ENCODE measurements at regions not wholly inside any gene's neighbourhood (a gene's known extent, or its start where the extent isn't known, plus 50 kb on each side); places are given as distances from the start of the nearest gene placed in this dataset.

GRCh38 chr5:154567155-154567554 is 89.1 kb upstream of the HAND1 start:
- Histone ChIP-seq H3K9me3 (ENCODE audit: control insufficient read depth, low read depth, low read length) (no peaks in the 10 kb centered on the region), H3K4me1 (ENCODE audit: control insufficient read depth, low read depth, low read length) (no peaks in the 10 kb centered on the region), H3K36me3 (ENCODE audit: control insufficient read depth, low read depth, low read length) (no peaks in the 10 kb centered on the region), H3K27ac (ENCODE audit: low read length) (no peak overlapping the region), H3K27me3 (ENCODE audit: control insufficient read depth, insufficient read depth, low read length) (no peaks in the 10 kb centered on the region), H3K4me3 (ENCODE audit: low read length) (no peak overlapping the region), H3K9ac (ENCODE audit: low read length) (no peak overlapping the region)

- Histone ChIP-seq H3K9ac (ENCODE audit: low read length) (no peak overlapping the region), H3K4me3 (ENCODE audit: low read length) (no peak overlapping the region), H3K27me3 (ENCODE audit: control insufficient read depth, insufficient read depth, low read length) (no peaks in the 10 kb centered on the region), H3K9me3 (ENCODE audit: control insufficient read depth, low read depth, low read length) (no peaks in the 10 kb centered on the region), H3K4me1 (ENCODE audit: control insufficient read depth, low read depth, low read length) (no peaks in the 10 kb centered on the region), H3K36me3 (ENCODE audit: control insufficient read depth, low read depth, low read length) (no peaks in the 10 kb centered on the region), H3K27ac (ENCODE audit: low read length) (no peak overlapping the region)
These were observed 88.2 kb upstream of the HAND1 start for GRCh38 chr5:154566146-154566680.

GRCh38 chr5:154565123-154565522 is 87.1 kb upstream of the HAND1 start:
- H3K4me1 ChIP-seq (ENCODE audit: control insufficient read depth, low read depth, low read length), result no peaks in the 10 kb centered on the region
- no peak overlapping the region for H3K27ac ChIP-seq (ENCODE audit: low read length)
- H3K9ac ChIP-seq (ENCODE audit: low read length), result no peak overlapping the region
- no peaks in the 10 kb centered on the region for H3K27me3 ChIP-seq (ENCODE audit: control insufficient read depth, insufficient read depth, low read length)
- no peaks in the 10 kb centered on the region for H3K9me3 ChIP-seq (ENCODE audit: control insufficient read depth, low read depth, low read length)
- no peak overlapping the region for H3K4me3 ChIP-seq (ENCODE audit: low read length)
- no peaks in the 10 kb centered on the region for H3K36me3 ChIP-seq (ENCODE audit: control insufficient read depth, low read depth, low read length)

- H3K27ac ChIP-seq (ENCODE audit: low read length), result no peak overlapping the region
- no peaks in the 10 kb centered on the region for H3K9me3 ChIP-seq (ENCODE audit: control insufficient read depth, low read depth, low read length)
- no peak overlapping the region for H3K9ac ChIP-seq (ENCODE audit: low read length)
- H3K4me1 ChIP-seq (ENCODE audit: control insufficient read depth, low read depth, low read length), result no peaks in the 10 kb centered on the region
- H3K27me3 ChIP-seq (ENCODE audit: control insufficient read depth, insufficient read depth, low read length), result no peaks in the 10 kb centered on the region
- no peaks in the 10 kb centered on the region for H3K36me3 ChIP-seq (ENCODE audit: control insufficient read depth, low read depth, low read length)
- no peak overlapping the region for H3K4me3 ChIP-seq (ENCODE audit: low read length)
These were observed 84.3 kb upstream of the HAND1 start for GRCh38 chr5:154562244-154562880.

- Histone ChIP-seq H3K27ac (ENCODE audit: low read length) (no peak overlapping the region), H3K27me3 (ENCODE audit: control insufficient read depth, insufficient read depth, low read length) (no peaks in the 10 kb centered on the region), H3K9me3 (ENCODE audit: control insufficient read depth, low read depth, low read length) (no peaks in the 10 kb centered on the region), H3K4me1 (ENCODE audit: control insufficient read depth, low read depth, low read length) (no peaks in the 10 kb centered on the region), H3K4me3 (ENCODE audit: low read length) (no peak overlapping the region), H3K9ac (ENCODE audit: low read length) (no peak overlapping the region), H3K36me3 (ENCODE audit: control insufficient read depth, low read depth, low read length) (no peaks in the 10 kb centered on the region)
These were observed 81.6 kb upstream of the HAND1 start for GRCh38 chr5:154559398-154560276.

- H3K27ac ChIP-seq (ENCODE audit: low read length), result no peak overlapping the region
- H3K27me3 ChIP-seq (ENCODE audit: control insufficient read depth, insufficient read depth, low read length), result no peaks in the 10 kb centered on the region
- H3K36me3 ChIP-seq (ENCODE audit: control insufficient read depth, low read depth, low read length), result no peaks in the 10 kb centered on the region
- H3K4me3 ChIP-seq (ENCODE audit: low read length), result no peak overlapping the region
- no peaks in the 10 kb centered on the region for H3K9me3 ChIP-seq (ENCODE audit: control insufficient read depth, low read depth, low read length)
- no peaks in the 10 kb centered on the region for H3K4me1 ChIP-seq (ENCODE audit: control insufficient read depth, low read depth, low read length)
- H3K9ac ChIP-seq (ENCODE audit: low read length), result no peak overlapping the region
These were observed 79.5 kb upstream of the HAND1 start for GRCh38 chr5:154557548-154557947.

- Histone ChIP-seq H3K4me3 (ENCODE audit: low read length) (no peak overlapping the region), H3K4me1 (ENCODE audit: control insufficient read depth, low read depth, low read length) (no peaks in the 10 kb centered on the region), H3K36me3 (ENCODE audit: control insufficient read depth, low read depth, low read length) (no peaks in the 10 kb centered on the region), H3K9me3 (ENCODE audit: control insufficient read depth, low read depth, low read length) (no peaks in the 10 kb centered on the region), H3K27me3 (ENCODE audit: control insufficient read depth, insufficient read depth, low read length) (peaks cover 5% of the 10 kb centered on the region), H3K9ac (ENCODE audit: low read length) (no peak overlapping the region), H3K27ac (ENCODE audit: low read length) (no peak overlapping the region)
These were observed 69.5 kb upstream of the HAND1 start for GRCh38 chr5:154547551-154547950.

GRCh38 chr5:154546719-154547118 is 68.7 kb upstream of the HAND1 start:
- Histone ChIP-seq H3K4me1 (ENCODE audit: control insufficient read depth, low read depth, low read length) (no peaks in the 10 kb centered on the region), H3K36me3 (ENCODE audit: control insufficient read depth, low read depth, low read length) (no peaks in the 10 kb centered on the region), H3K9me3 (ENCODE audit: control insufficient read depth, low read depth, low read length) (no peaks in the 10 kb centered on the region), H3K9ac (ENCODE audit: low read length) (no peak overlapping the region), H3K27me3 (ENCODE audit: control insufficient read depth, insufficient read depth, low read length) (peaks cover 5% of the 10 kb centered on the region), H3K4me3 (ENCODE audit: low read length) (no peak overlapping the region), H3K27ac (ENCODE audit: low read length) (no peak overlapping the region)

GRCh38 chr5:154544646-154545045 is 66.6 kb upstream of the HAND1 start:
- peaks cover 6% of the 10 kb centered on the region for H3K4me1 ChIP-seq (ENCODE audit: control insufficient read depth, low read depth, low read length)
- no peak overlapping the region for H3K9ac ChIP-seq (ENCODE audit: low read length)
- H3K27ac ChIP-seq (ENCODE audit: low read length), result no peak overlapping the region
- H3K27me3 ChIP-seq (ENCODE audit: control insufficient read depth, insufficient read depth, low read length), result peaks cover 5% of the 10 kb centered on the region
- no peak overlapping the region for H3K4me3 ChIP-seq (ENCODE audit: low read length)
- H3K36me3 ChIP-seq (ENCODE audit: control insufficient read depth, low read depth, low read length), result no peaks in the 10 kb centered on the region
- no peaks in the 10 kb centered on the region for H3K9me3 ChIP-seq (ENCODE audit: control insufficient read depth, low read depth, low read length)

- Histone ChIP-seq H3K36me3 (ENCODE audit: control insufficient read depth, low read depth, low read length) (no peaks in the 10 kb centered on the region), H3K27ac (ENCODE audit: low read length) (no peak overlapping the region), H3K9me3 (ENCODE audit: control insufficient read depth, low read depth, low read length) (no peaks in the 10 kb centered on the region), H3K9ac (ENCODE audit: low read length) (no peak overlapping the region), H3K27me3 (ENCODE audit: control insufficient read depth, insufficient read depth, low read length) (peaks cover 5% of the 10 kb centered on the region), H3K4me1 (ENCODE audit: control insufficient read depth, low read depth, low read length) (peaks cover 6% of the 10 kb centered on the region), H3K4me3 (ENCODE audit: low read length) (no peak overlapping the region)
These were observed 65.4 kb upstream of the HAND1 start for GRCh38 chr5:154543380-154543779.

- Histone ChIP-seq H3K4me3 (ENCODE audit: low read length) (no peak overlapping the region), H3K9ac (ENCODE audit: low read length) (no peak overlapping the region), H3K27ac (ENCODE audit: low read length) (no peak overlapping the region), H3K4me1 (ENCODE audit: control insufficient read depth, low read depth, low read length) (peaks cover 6% of the 10 kb centered on the region), H3K27me3 (ENCODE audit: control insufficient read depth, insufficient read depth, low read length) (peaks cover 5% of the 10 kb centered on the region), H3K9me3 (ENCODE audit: control insufficient read depth, low read depth, low read length) (no peaks in the 10 kb centered on the region), H3K36me3 (ENCODE audit: control insufficient read depth, low read depth, low read length) (no peaks in the 10 kb centered on the region)
These were observed 64.6 kb upstream of the HAND1 start for GRCh38 chr5:154542581-154542980.
